CD14-positive monocyte (primary cell): ENCODE measurements at regions not wholly inside any gene's neighbourhood (a gene's known extent, or its start where the extent isn't known, plus 50 kb on each side); places are given as distances from the start of the nearest gene placed in this dataset.
A peak's percentile ranks its signal among the peaks of the same experiment; 100 is the strongest.

Experiments
- DNase-seq, 3 donors: peaks; one replicate each; pipeline ENCODE4 v3.0.0-alpha.2; 2011 to 2022
- H2AFZ ChIP-seq: 2 replicates; pipeline ENCODE4 v1.6.0; 2012; ENCODE audit warnings: mild to moderate bottlenecking, low read depth, low read length, inconsistent platforms; ENCODE audit not compliant: insufficient read depth, poor library complexity, severe bottlenecking
- H3K27ac ChIP-seq, 2 donors: 1 replicate in 1 of 2; 2 replicates in 1 of 2; pipeline ENCODE4 v1.5.1; 2012 to 2013; ENCODE audit warnings: low read length in 2 of 2, control low read depth in 1 of 2, inconsistent platforms in 1 of 2, low read depth in 1 of 2, mild to moderate bottlenecking in 1 of 2
- H3K27me3 ChIP-seq, 2 donors: one replicate each; pipeline versions ENCODE4 v1.6.0 to v1.6.1; 2011 to 2013; ENCODE audit warnings: low read length in 2 of 2; ENCODE audit not compliant: control insufficient read depth in 2 of 2, insufficient read depth in 2 of 2
- H3K36me3 ChIP-seq, 2 donors: replicated peaks in 1 of 2; 1 replicate in 1 of 2; 2 replicates in 1 of 2; pipeline versions ENCODE4 v1.5.1 to v1.6.1; 2012 to 2013; ENCODE audit warnings: low read length in 2 of 2, control low read depth in 1 of 2, inconsistent platforms in 1 of 2, mild to moderate bottlenecking in 1 of 2; ENCODE audit not compliant: insufficient read depth in 2 of 2, control insufficient read depth in 1 of 2
- H3K4me1 ChIP-seq, 2 donors: 1 replicate in 1 of 2; 2 replicates in 1 of 2; pipeline versions ENCODE4 v1.5.1 to v1.6.1; 2012 to 2013; ENCODE audit warnings: low read length in 2 of 2, control low read depth in 1 of 2, inconsistent platforms in 1 of 2, mild to moderate bottlenecking in 1 of 2, moderate library complexity in 1 of 2; ENCODE audit not compliant: insufficient read depth in 2 of 2, control insufficient read depth in 1 of 2
- H3K4me2 ChIP-seq: replicated peaks from 2 replicates; pipeline ENCODE3; 2012; ENCODE audit warnings: low read length, moderate library complexity, mild to moderate bottlenecking; ENCODE audit not compliant: poor library complexity, severe bottlenecking; ENCODE audit errors: extremely low read depth
- H3K4me3 ChIP-seq, 3 experiments: fragments of 200-600 bp in 1 of 3; sonication (generic) in 1 of 3; replicated peaks in 1 of 3; 1 replicate in 2 of 3; 2 replicates in 1 of 3; pipeline ENCODE4 v1.5.1; 2011 to 2013; ENCODE audit warnings: low read length in 3 of 3, mild to moderate bottlenecking in 3 of 3, control low read depth in 2 of 3, low read depth in 2 of 3, inconsistent platforms in 1 of 3, moderate library complexity in 1 of 3
- H3K79me2 ChIP-seq: 2 replicates; pipeline ENCODE4 v1.6.0; 2012; ENCODE audit warnings: mild to moderate bottlenecking, control low read depth, inconsistent platforms, low read length, moderate library complexity; ENCODE audit not compliant: insufficient read depth
- H3K9ac ChIP-seq: 2 replicates; pipeline ENCODE4 v1.6.0; 2017; ENCODE audit warnings: low read length, mild to moderate bottlenecking; ENCODE audit not compliant: insufficient read depth, poor library complexity, severe bottlenecking
- H3K9me3 ChIP-seq, 2 donors: replicated peaks in 1 of 2; 1 replicate in 1 of 2; 2 replicates in 1 of 2; pipeline versions ENCODE4 v1.5.1 to v1.6.1; 2012 to 2013; ENCODE audit warnings: low read length in 2 of 2, control low read depth in 1 of 2; ENCODE audit not compliant: control insufficient read depth in 1 of 2, insufficient read depth in 1 of 2
- H4K20me1 ChIP-seq: 2 replicates; pipeline ENCODE4 v1.6.0; 2012; ENCODE audit warnings: mild to moderate bottlenecking, low read length, control low read depth, moderate library complexity; ENCODE audit not compliant: insufficient read depth
- H3K27ac Mint-ChIP-seq, 7 donors: one replicate each; pipeline ENCODE4 v1.8.0; 2020; ENCODE audit warnings: mild to moderate bottlenecking in 7 of 7, mixed read lengths in 7 of 7, moderate library complexity in 6 of 7, inconsistent platforms in 2 of 7
- H3K27me3 Mint-ChIP-seq, 3 donors: one replicate each; pipeline ENCODE4 v1.8.0; 2021 to 2022; ENCODE audit warnings: low read depth in 3 of 3, mild to moderate bottlenecking in 3 of 3, mixed read lengths in 3 of 3, moderate library complexity in 3 of 3, inconsistent platforms in 1 of 3
- H3K36me3 Mint-ChIP-seq, 2 donors: one replicate each; pipeline ENCODE4 v1.8.0; 2020; ENCODE audit warnings: mixed read lengths in 2 of 2, inconsistent platforms in 1 of 2, mild to moderate bottlenecking in 1 of 2
- H3K4me1 Mint-ChIP-seq: one replicate; pipeline ENCODE4 v1.8.0; 2020; ENCODE audit warnings: mild to moderate bottlenecking, mixed read lengths
- H3K4me3 Mint-ChIP-seq, 2 donors: one replicate each; pipeline ENCODE4 v1.8.0; 2020; ENCODE audit warnings: mild to moderate bottlenecking in 2 of 2, mixed read lengths in 2 of 2, moderate library complexity in 1 of 2
- H3K9me3 Mint-ChIP-seq, 7 donors: one replicate each; pipeline ENCODE4 v1.8.0; 2020 to 2022; ENCODE audit warnings: mixed read lengths in 7 of 7, mild to moderate bottlenecking in 6 of 7, moderate library complexity in 6 of 7, inconsistent platforms in 2 of 7
- WGBS: methylation state at CpG from one replicate; pipeline ENCODE4 v1.1.5; 2013; ENCODE audit warnings: missing lambda C conversion rate; ENCODE audit not compliant: insufficient coverage; 5-methylcytosine and 5-hydroxymethylcytosine counted together
- intact Hi-C, 2 donors: fragments of 100-400 bp; cut with micrococcal nuclease; formaldehyde crosslinking; loops; one replicate each; pipeline versions ENCODE4 v1.15.0 to v1.15.1; 2023
- TF ChIP-seq, protein P1 (sequence below): fragments of 200-600 bp; IDR thresholded peaks from one replicate; pipeline ENCODE4 v1.8.0; 2022; ENCODE audit warnings: antibody characterized with exemption, mild to moderate bottlenecking

DNA sequence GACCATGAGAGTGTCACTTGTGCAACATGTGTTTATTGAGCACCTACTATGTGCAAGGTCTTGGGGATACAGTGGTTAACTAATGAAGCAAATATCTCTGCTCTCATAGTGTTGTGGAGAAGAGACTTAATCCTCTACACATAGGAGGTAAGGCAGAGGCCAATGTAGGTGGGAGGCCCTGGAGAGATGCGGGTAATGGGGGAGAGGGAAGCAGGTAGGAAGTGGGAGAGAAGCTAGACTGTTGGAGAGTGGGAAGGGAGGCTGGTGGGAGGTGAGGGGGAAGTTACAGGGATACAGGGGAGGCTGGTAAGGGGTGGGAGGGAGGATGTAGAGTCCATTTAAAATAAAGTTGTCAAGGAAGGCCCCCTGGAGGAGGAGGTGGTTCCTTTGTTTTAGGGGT, 240.0 kb downstream of the MIAT start:
- intact Hi-C loops = no loop called here
- Histone ChIP-seq H3K36me3 (no peaks in the 10 kb centered on the region), H3K27me3 (peaks cover 10 to 21% of the 10 kb centered on the region in 2 donors), H3K4me1 (no peaks in the 10 kb centered on the region), H3K4me2 (no peak overlapping the region), H3K9me3 (no peaks in the 10 kb centered on the region), H3K27ac (no peak overlapping the region), H4K20me1 (no peaks in the 10 kb centered on the region), H3K79me2 (no peaks in the 10 kb centered on the region), H2AFZ (no peak overlapping the region), H3K9ac (no peak overlapping the region), H3K4me3 (no peak overlapping the region)
- no peak for DNase-seq
- Mint-ChIP-seq H3K4me1 (no peaks in the 10 kb centered on the region), H3K9me3 (no peaks in the 10 kb centered on the region), H3K27me3 (peaks cover 27 to 37% (median 37%) of the 10 kb centered on the region in 3 donors), H3K4me3 (no peak overlapping the region), H3K36me3 (no peaks in the 10 kb centered on the region), H3K27ac (no peak overlapping the region)
- WGBS = 80% methylated on average over 1 of the region's 1 CpG
- TF ChIP-seq, protein P1, sequence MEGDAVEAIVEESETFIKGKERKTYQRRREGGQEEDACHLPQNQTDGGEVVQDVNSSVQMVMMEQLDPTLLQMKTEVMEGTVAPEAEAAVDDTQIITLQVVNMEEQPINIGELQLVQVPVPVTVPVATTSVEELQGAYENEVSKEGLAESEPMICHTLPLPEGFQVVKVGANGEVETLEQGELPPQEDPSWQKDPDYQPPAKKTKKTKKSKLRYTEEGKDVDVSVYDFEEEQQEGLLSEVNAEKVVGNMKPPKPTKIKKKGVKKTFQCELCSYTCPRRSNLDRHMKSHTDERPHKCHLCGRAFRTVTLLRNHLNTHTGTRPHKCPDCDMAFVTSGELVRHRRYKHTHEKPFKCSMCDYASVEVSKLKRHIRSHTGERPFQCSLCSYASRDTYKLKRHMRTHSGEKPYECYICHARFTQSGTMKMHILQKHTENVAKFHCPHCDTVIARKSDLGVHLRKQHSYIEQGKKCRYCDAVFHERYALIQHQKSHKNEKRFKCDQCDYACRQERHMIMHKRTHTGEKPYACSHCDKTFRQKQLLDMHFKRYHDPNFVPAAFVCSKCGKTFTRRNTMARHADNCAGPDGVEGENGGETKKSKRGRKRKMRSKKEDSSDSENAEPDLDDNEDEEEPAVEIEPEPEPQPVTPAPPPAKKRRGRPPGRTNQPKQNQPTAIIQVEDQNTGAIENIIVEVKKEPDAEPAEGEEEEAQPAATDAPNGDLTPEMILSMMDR = no peak

DNA sequence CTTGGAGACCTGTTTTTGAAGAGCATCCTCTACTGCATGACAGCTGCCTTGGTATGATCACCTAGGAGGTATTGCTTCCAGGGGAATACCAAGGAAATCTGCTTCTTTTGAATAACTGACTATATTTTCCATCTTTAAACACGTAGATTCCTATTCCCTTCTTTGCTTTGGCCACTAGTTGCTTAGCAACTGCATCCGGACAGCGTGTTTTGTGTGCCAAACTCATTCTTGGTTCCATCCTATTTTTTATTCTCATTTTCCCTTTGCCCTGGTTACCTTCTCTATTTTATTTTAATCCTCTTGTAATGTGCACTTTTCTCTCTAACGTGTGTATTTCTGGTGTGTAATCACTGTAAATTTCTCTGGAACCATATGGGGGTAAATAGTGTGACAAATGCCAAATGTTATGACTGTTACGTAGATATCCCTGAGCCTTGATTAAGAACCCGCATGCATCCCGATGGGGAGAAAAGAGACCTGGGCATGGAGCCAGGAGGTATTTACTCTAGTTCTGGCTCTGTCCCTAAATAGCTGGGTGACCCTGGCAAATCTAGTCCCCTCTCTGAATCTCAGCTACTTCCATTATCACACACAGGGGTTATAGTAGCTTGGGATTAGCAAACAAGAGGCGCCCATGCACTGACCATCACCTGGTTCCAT, 241.7 kb downstream of the MIAT start:
- Histone ChIP-seq H3K9ac (no peak overlapping the region), H3K27ac (no peak overlapping the region), H3K79me2 (no peaks in the 10 kb centered on the region), H3K4me1 (no peaks in the 10 kb centered on the region), H3K27me3 (peaks cover 20 to 31% of the 10 kb centered on the region in 2 donors), H3K9me3 (peaks cover 0 to 5% of the 10 kb centered on the region in 2 donors), H3K36me3 (no peaks in the 10 kb centered on the region), H4K20me1 (no peaks in the 10 kb centered on the region), H3K4me2 (no peak overlapping the region), H2AFZ (no peak overlapping the region), H3K4me3 (no peak overlapping the region)
- peaks cover 36 to 48% (median 44%) of the 10 kb centered on the region in 3 donors for H3K27me3 Mint-ChIP-seq
- intact Hi-C loops = no loop called here
- H3K36me3 Mint-ChIP-seq = no peaks in the 10 kb centered on the region
- no peak overlapping the region for H3K4me3 Mint-ChIP-seq
- WGBS = 95% methylated on average over 5 of the region's 8 CpGs
- peaks cover 0 to 5% (median 2%) of the 10 kb centered on the region in 7 donors for H3K9me3 Mint-ChIP-seq
- no peak for DNase-seq
- TF ChIP-seq, protein P1 = no peak
- peaks cover 5% of the 10 kb centered on the region for H3K4me1 Mint-ChIP-seq
- H3K27ac Mint-ChIP-seq = peak overlapping the region in 1 of 7 donors; percentile 54
